ENCODE measurements at regions not wholly inside any gene's neighbourhood (a gene's known extent, or its start where the extent isn't known, plus 50 kb on each side); places are given as distances from the start of the nearest gene placed in this dataset.

- in situ Hi-C loops (cut with MboI; ENCODE audit: low sequenced_read_pairs, unreplicated experiment), result no loop called here
- DNase-seq (ENCODE audit: low spot score), result no peak
- no peak for TF ChIP-seq CTCF (IDR thresholded peaks at IDR 0.05; ENCODE audit: borderline replicate concordance, control extremely low read depth, extremely low read depth, insufficient read depth, missing control alignments)
Measured at GRCh38 chr2:196565982-196566381, 73.5 kb upstream of the CCDC150 start.

- in situ Hi-C loops (cut with MboI; ENCODE audit: low sequenced_read_pairs, unreplicated experiment), result no loop called here
- no peak for DNase-seq (ENCODE audit: low spot score)
- no peak for TF ChIP-seq CTCF (IDR thresholded peaks at IDR 0.05; ENCODE audit: borderline replicate concordance, control extremely low read depth, extremely low read depth, insufficient read depth, missing control alignments)
Measured at GRCh38 chr2:196566961-196567666, 72.4 kb upstream of the CCDC150 start.

GRCh38 chr2:196568506-196568905 lies 71.0 kb upstream of the CCDC150 start:
- DNase-seq (ENCODE audit: low spot score), result no peak
- TF ChIP-seq CTCF (IDR thresholded peaks at IDR 0.05; ENCODE audit: borderline replicate concordance, control extremely low read depth, extremely low read depth, insufficient read depth, missing control alignments), result no peak
- in situ Hi-C loops (cut with MboI; ENCODE audit: low sequenced_read_pairs, unreplicated experiment), result no loop called here

GRCh38 chr2:196584903-196585302 lies 54.6 kb upstream of the CCDC150 start:
- TF ChIP-seq CTCF (IDR thresholded peaks at IDR 0.05; ENCODE audit: borderline replicate concordance, control extremely low read depth, extremely low read depth, insufficient read depth, missing control alignments), result no peak
- in situ Hi-C loops (cut with MboI; ENCODE audit: low sequenced_read_pairs, unreplicated experiment), result loop anchor here (10.0 kb wide), 1 partner anchor 120 kb away; no protein-coding TSS in a partner anchor
- no peak for DNase-seq (ENCODE audit: low spot score)

- in situ Hi-C loops (cut with MboI; ENCODE audit: low sequenced_read_pairs, unreplicated experiment), result loop anchor here (10.0 kb wide), 1 partner anchor 122 kb away; no protein-coding TSS in a partner anchor
- no peak for DNase-seq (ENCODE audit: low spot score)
- no peak for TF ChIP-seq CTCF (IDR thresholded peaks at IDR 0.05; ENCODE audit: borderline replicate concordance, control extremely low read depth, extremely low read depth, insufficient read depth, missing control alignments)
Measured at GRCh38 chr2:196586511-196586991, 53.0 kb upstream of the CCDC150 start.

GRCh38 chr2:196587056-196587455 lies 52.5 kb upstream of the CCDC150 start:
- no peak for TF ChIP-seq CTCF (IDR thresholded peaks at IDR 0.05; ENCODE audit: borderline replicate concordance, control extremely low read depth, extremely low read depth, insufficient read depth, missing control alignments)
- in situ Hi-C loops (cut with MboI; ENCODE audit: low sequenced_read_pairs, unreplicated experiment), result loop anchor here (10.0 kb wide), 1 partner anchor 122 kb away; no protein-coding TSS in a partner anchor
- no peak for DNase-seq (ENCODE audit: low spot score)

Data from GM13976 (cell line).